Activated CD4-positive, alpha-beta memory T cell treated with anti-CD3 and anti-CD28 coated beads, Interleukin-2, amount 10 ng/mL, durations not matched to agents 7 days and 5 days (primary cell): ENCODE measurements at regions not wholly inside any gene's neighbourhood (a gene's known extent, or its start where the extent isn't known, plus 50 kb on each side); places are given as distances from the start of the nearest gene placed in this dataset.

Experiments used
- CTCF ChIA-PET: fragments of 350-600 bp; sonication (Branson Sonifier 250); formaldehyde crosslinking; loops from one replicate; lab custom pipeline; 2021; ENCODE audit warnings: antibody characterized with exemption, inconsistent platforms; lab: Charles Lee
- POLR2A ChIA-PET: fragments of 350-600 bp; sonication (Branson Sonifier 250); formaldehyde crosslinking; loops from one replicate; lab custom pipeline; 2021; ENCODE audit warnings: antibody characterized with exemption; lab: Charles Lee
- DNase-seq: peaks from one replicate; pipeline ENCODE4 v3.0.0-alpha.2; 2020
- H3K27ac Mint-ChIP-seq: one replicate; pipeline ENCODE4 v1.8.0; 2021; ENCODE audit warnings: mild to moderate bottlenecking, mixed read lengths
- H3K27me3 Mint-ChIP-seq: one replicate; pipeline ENCODE4 v1.8.0; 2021; ENCODE audit warnings: mixed read lengths
- H3K36me3 Mint-ChIP-seq: one replicate; pipeline ENCODE4 v1.8.0; 2021; ENCODE audit warnings: low read depth, mixed read lengths
- H3K4me1 Mint-ChIP-seq: one replicate; pipeline ENCODE4 v1.8.0; 2021; ENCODE audit warnings: mixed read lengths
- H3K4me3 Mint-ChIP-seq: one replicate; pipeline ENCODE4 v1.8.0; 2021; ENCODE audit warnings: mild to moderate bottlenecking, mixed read lengths
- H3K9me3 Mint-ChIP-seq: one replicate; pipeline ENCODE4 v1.8.0; 2021; ENCODE audit warnings: mixed read lengths

DNA sequence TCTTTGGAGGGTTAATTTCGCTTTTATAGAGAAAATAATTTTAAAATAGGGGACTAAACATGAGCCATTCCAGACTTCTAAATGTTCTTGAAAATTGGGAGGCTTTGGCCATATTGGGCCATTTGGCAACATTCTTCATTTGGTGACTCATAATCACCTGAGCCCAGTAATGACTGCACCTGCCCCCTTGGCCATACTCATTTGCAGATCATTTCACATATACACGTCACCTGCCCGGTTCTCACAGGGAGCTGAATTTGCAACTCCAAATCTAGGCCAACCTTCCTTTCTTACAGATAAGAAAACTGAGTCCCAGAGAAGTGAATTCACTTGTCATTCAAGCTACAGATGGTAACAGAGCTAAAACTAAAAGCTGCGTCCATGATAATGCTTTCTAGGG, 289.7 kb downstream of the EPHA4 start:
- Mint-ChIP-seq H3K36me3 (no peaks in the 10 kb centered on the region), H3K27ac (no peak overlapping the region), H3K9me3 (no peaks in the 10 kb centered on the region), H3K27me3 (peaks cover 3% of the 10 kb centered on the region), H3K4me3 (no peak overlapping the region), H3K4me1 (no peaks in the 10 kb centered on the region)
- ChIA-PET POLR2A (no interaction called here), CTCF (interaction anchor here (0.7 to 1.0 kb wide), 2 partner anchors 9 to 290 kb away, joined by 3 read pairs; partner anchors contain the start of gene EPHA4)
- DNase-seq: no peak

DNA sequence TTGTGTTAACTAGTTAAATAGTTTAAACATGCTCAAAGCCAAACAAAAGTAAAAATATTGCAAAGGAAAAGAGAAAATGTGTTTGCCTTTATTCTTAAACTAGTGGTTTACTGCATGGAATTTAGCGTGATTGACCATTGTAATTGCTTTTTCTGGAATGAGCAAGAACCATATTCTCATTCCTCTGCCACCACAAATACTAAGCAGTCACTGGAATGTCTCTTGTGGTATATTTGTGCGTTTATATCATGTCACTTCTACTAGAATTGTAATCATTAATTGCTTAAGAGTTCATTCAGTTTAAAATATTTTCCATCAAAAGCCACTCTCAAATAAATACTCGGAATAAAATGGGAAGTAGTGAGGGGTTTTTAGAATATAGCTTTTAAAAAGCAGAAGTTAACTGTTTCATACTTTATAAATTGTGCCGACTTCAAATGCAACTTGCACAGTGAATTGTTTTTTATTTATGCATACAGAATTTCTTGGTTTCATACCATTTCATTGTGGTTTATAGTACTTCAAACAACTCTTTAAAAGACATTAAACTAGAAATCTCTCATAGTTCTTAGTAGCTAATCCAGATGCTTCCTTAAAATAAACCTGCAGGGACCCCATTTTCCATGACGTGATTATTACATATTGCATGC, 288.1 kb downstream of the EPHA4 start:
- no peaks in the 10 kb centered on the region for H3K9me3 Mint-ChIP-seq
- no peak for DNase-seq
- ChIA-PET POLR2A (no interaction called here), CTCF (no interaction called here)
- H3K4me3 Mint-ChIP-seq: no peak overlapping the region
- no peak overlapping the region for H3K27ac Mint-ChIP-seq
- no peaks in the 10 kb centered on the region for H3K4me1 Mint-ChIP-seq
- peaks cover 3% of the 10 kb centered on the region for H3K27me3 Mint-ChIP-seq
- no peaks in the 10 kb centered on the region for H3K36me3 Mint-ChIP-seq

GRCh38 chr2:221285148-221285547, 287.0 kb downstream of the EPHA4 start:
- no peak overlapping the region for H3K27ac Mint-ChIP-seq
- no peaks in the 10 kb centered on the region for H3K36me3 Mint-ChIP-seq
- H3K4me1 Mint-ChIP-seq: no peaks in the 10 kb centered on the region
- POLR2A ChIA-PET: no interaction called here
- H3K27me3 Mint-ChIP-seq: peaks cover 3% of the 10 kb centered on the region
- CTCF ChIA-PET: no interaction called here
- H3K9me3 Mint-ChIP-seq: no peaks in the 10 kb centered on the region
- no peak for DNase-seq
- H3K4me3 Mint-ChIP-seq: no peak overlapping the region

- Mint-ChIP-seq H3K9me3 (no peaks in the 10 kb centered on the region), H3K4me1 (no peaks in the 10 kb centered on the region), H3K4me3 (no peak overlapping the region), H3K27me3 (peaks cover 3% of the 10 kb centered on the region), H3K36me3 (no peaks in the 10 kb centered on the region), H3K27ac (no peak overlapping the region)
- DNase-seq: no peak
- POLR2A ChIA-PET: no interaction called here
- CTCF ChIA-PET: no interaction called here
Measured at GRCh38 chr2:221286406-221286805, 285.7 kb downstream of the EPHA4 start.

- H3K27me3 Mint-ChIP-seq: peaks cover 3% of the 10 kb centered on the region
- POLR2A ChIA-PET: no interaction called here
- DNase-seq: no peak
Measured at GRCh38 chr2:221289389-221289788, 282.7 kb downstream of the EPHA4 start.

DNA sequence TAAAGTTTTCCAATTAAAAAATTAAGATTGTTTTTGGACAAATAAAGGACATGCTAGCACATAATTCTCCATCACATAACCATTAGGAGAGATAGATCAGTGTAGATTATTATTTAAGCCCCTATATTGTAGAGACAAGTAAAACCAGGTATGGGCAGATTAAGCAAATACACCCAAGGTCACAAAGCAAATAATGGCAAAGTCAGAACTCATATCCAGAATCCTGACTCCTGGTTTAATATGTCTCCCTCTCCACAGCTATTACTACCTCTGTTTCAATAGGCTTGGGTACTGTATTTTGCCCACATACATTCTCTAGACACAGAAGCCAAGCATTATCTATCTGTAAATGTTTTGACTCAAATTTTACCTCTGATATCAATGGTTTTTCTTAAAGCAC, 282.3 kb downstream of the EPHA4 start:
- POLR2A ChIA-PET: no interaction called here
- no peaks in the 10 kb centered on the region for H3K4me1 Mint-ChIP-seq

More at GRCh38 chr2:221289389-221289788, 282.7 kb downstream of the EPHA4 start:
- Mint-ChIP-seq H3K36me3 (no peaks in the 10 kb centered on the region), H3K9me3 (no peaks in the 10 kb centered on the region), H3K27ac (no peak overlapping the region), H3K4me1 (no peaks in the 10 kb centered on the region), H3K4me3 (no peak overlapping the region)
- CTCF ChIA-PET: no interaction called here

GRCh38 chr2:221293949-221294742, 278.0 kb downstream of the EPHA4 start:
- DNase-seq: no peak
- Mint-ChIP-seq H3K27me3 (peaks cover 6% of the 10 kb centered on the region), H3K27ac (no peak overlapping the region), H3K4me1 (no peaks in the 10 kb centered on the region), H3K9me3 (no peaks in the 10 kb centered on the region), H3K4me3 (no peak overlapping the region), H3K36me3 (no peaks in the 10 kb centered on the region)
- POLR2A ChIA-PET: no interaction called here
- CTCF ChIA-PET: no interaction called here

More for the DNA sequence above, 282.3 kb downstream of the EPHA4 start:
- CTCF ChIA-PET: no interaction called here
- Mint-ChIP-seq H3K27ac (no peak overlapping the region), H3K27me3 (peaks cover 3% of the 10 kb centered on the region), H3K9me3 (no peaks in the 10 kb centered on the region), H3K36me3 (no peaks in the 10 kb centered on the region), H3K4me3 (no peak overlapping the region)
- no peak for DNase-seq

GRCh38 chr2:221304916-221305315, 267.2 kb downstream of the EPHA4 start:
- Mint-ChIP-seq H3K36me3 (no peaks in the 10 kb centered on the region), H3K4me3 (no peak overlapping the region)

DNA sequence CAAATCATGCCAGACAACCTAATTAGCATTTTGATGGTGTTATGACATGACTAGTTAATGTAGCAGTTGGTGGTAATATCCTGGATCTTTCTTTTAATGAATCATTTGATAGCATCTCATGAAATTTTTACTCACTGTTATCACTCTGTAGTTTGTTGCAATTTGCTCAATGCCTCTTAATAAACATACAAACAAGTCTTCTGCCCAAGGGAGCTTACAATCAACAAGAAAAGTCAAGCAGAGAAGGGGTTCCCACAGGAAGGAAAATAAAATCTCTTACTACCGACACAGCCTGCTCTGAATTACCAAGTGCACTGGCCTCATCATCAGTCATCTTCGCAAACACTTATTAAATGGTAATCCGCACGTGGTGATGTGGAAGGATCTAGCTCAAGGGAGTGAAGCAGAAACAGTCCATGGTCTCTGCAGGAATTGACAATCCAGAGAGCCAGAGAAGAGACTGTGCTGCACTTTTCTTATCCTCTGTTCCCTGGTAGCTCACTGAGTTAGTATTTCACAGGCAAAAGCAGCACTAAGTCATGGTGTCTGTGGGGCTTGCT, 263.5 kb downstream of the EPHA4 start:
- CTCF ChIA-PET: no interaction called here
- H3K9me3 Mint-ChIP-seq: no peaks in the 10 kb centered on the region

More at GRCh38 chr2:221304916-221305315, 267.2 kb downstream of the EPHA4 start:
- no peaks in the 10 kb centered on the region for H3K9me3 Mint-ChIP-seq
- no peak for DNase-seq
- H3K27me3 Mint-ChIP-seq: no peaks in the 10 kb centered on the region
- no peak overlapping the region for H3K27ac Mint-ChIP-seq
- POLR2A ChIA-PET: interaction anchor here (0.6 kb wide), 1 partner anchor 9 kb away, joined by 3 read pairs; no protein-coding TSS in a partner anchor
- H3K4me1 Mint-ChIP-seq: no peaks in the 10 kb centered on the region
- CTCF ChIA-PET: no interaction called here

GRCh38 chr2:221309892-221310583, 262.1 kb downstream of the EPHA4 start:
- POLR2A ChIA-PET: no interaction called here
- H3K36me3 Mint-ChIP-seq: no peaks in the 10 kb centered on the region

More for the DNA sequence above, 263.5 kb downstream of the EPHA4 start:
- H3K27me3 Mint-ChIP-seq: no peaks in the 10 kb centered on the region
- H3K36me3 Mint-ChIP-seq: no peaks in the 10 kb centered on the region
- H3K4me3 Mint-ChIP-seq: no peak overlapping the region
- no peak for DNase-seq
- H3K4me1 Mint-ChIP-seq: no peaks in the 10 kb centered on the region
- POLR2A ChIA-PET: no interaction called here
- H3K27ac Mint-ChIP-seq: no peak overlapping the region

GRCh38 chr2:221310730-221311129, 261.4 kb downstream of the EPHA4 start:
- no peak overlapping the region for H3K4me3 Mint-ChIP-seq
- no peaks in the 10 kb centered on the region for H3K9me3 Mint-ChIP-seq
- no peaks in the 10 kb centered on the region for H3K27me3 Mint-ChIP-seq
- H3K27ac Mint-ChIP-seq: no peak overlapping the region
- ChIA-PET POLR2A (no interaction called here), CTCF (no interaction called here)
- H3K4me1 Mint-ChIP-seq: no peaks in the 10 kb centered on the region
- no peaks in the 10 kb centered on the region for H3K36me3 Mint-ChIP-seq
- DNase-seq: no peak

More at GRCh38 chr2:221309892-221310583, 262.1 kb downstream of the EPHA4 start:
- Mint-ChIP-seq H3K27ac (no peak overlapping the region), H3K27me3 (no peaks in the 10 kb centered on the region), H3K9me3 (no peaks in the 10 kb centered on the region), H3K4me3 (no peak overlapping the region), H3K4me1 (no peaks in the 10 kb centered on the region)
- CTCF ChIA-PET: no interaction called here
- DNase-seq: no peak

GRCh38 chr2:221312634-221313033, 259.5 kb downstream of the EPHA4 start:
- H3K4me1 Mint-ChIP-seq: no peaks in the 10 kb centered on the region
- ChIA-PET POLR2A (no interaction called here), CTCF (no interaction called here)
- H3K4me3 Mint-ChIP-seq: no peak overlapping the region
- no peaks in the 10 kb centered on the region for H3K27me3 Mint-ChIP-seq
- H3K27ac Mint-ChIP-seq: no peak overlapping the region
- H3K36me3 Mint-ChIP-seq: no peaks in the 10 kb centered on the region
- H3K9me3 Mint-ChIP-seq: no peaks in the 10 kb centered on the region
- DNase-seq: no peak

GRCh38 chr2:221314786-221315185, 257.3 kb downstream of the EPHA4 start:
- CTCF ChIA-PET: interaction anchor here (0.5 kb wide), 1 partner anchor 130 kb away, joined by 3 read pairs; no protein-coding TSS in a partner anchor
- Mint-ChIP-seq H3K4me1 (no peaks in the 10 kb centered on the region), H3K4me3 (no peak overlapping the region)

More at GRCh38 chr2:221314786-221315185, 257.3 kb downstream of the EPHA4 start:
- Mint-ChIP-seq H3K9me3 (no peaks in the 10 kb centered on the region), H3K27me3 (peaks cover 3% of the 10 kb centered on the region), H3K36me3 (no peaks in the 10 kb centered on the region), H3K27ac (no peak overlapping the region)
- DNase-seq: no peak
- POLR2A ChIA-PET: no interaction called here
